ENCODE measurements at regions not wholly inside any gene's neighbourhood (a gene's known extent, or its start where the extent isn't known, plus 50 kb on each side); places are given as distances from the start of the nearest gene placed in this dataset.

GRCh38 chr5:73381590-73382400 lies 66.8 kb downstream of the FOXD1 start:
- DNase-seq (ENCODE audit: low read depth, low spot score): no peak
- H3K4me3 ChIP-seq (ENCODE audit: low read depth, low read length): no peak overlapping the region
- in situ Hi-C loops (cut with HindIII; ENCODE audit: low sequenced_read_pairs): no loop called here
- TF ChIP-seq, protein P1, sequence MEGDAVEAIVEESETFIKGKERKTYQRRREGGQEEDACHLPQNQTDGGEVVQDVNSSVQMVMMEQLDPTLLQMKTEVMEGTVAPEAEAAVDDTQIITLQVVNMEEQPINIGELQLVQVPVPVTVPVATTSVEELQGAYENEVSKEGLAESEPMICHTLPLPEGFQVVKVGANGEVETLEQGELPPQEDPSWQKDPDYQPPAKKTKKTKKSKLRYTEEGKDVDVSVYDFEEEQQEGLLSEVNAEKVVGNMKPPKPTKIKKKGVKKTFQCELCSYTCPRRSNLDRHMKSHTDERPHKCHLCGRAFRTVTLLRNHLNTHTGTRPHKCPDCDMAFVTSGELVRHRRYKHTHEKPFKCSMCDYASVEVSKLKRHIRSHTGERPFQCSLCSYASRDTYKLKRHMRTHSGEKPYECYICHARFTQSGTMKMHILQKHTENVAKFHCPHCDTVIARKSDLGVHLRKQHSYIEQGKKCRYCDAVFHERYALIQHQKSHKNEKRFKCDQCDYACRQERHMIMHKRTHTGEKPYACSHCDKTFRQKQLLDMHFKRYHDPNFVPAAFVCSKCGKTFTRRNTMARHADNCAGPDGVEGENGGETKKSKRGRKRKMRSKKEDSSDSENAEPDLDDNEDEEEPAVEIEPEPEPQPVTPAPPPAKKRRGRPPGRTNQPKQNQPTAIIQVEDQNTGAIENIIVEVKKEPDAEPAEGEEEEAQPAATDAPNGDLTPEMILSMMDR (IDR thresholded peaks at IDR 0.05; ENCODE audit: low read depth, low read length): no peak

- in situ Hi-C loops (cut with HindIII; ENCODE audit: low sequenced_read_pairs): no loop called here
- DNase-seq (ENCODE audit: low read depth, low spot score): no peak
- H3K4me3 ChIP-seq (ENCODE audit: low read depth, low read length): no peak overlapping the region
- TF ChIP-seq, protein P1 (IDR thresholded peaks at IDR 0.05; ENCODE audit: low read depth, low read length): no peak
Observed at GRCh38 chr5:73380710-73381589, 67.6 kb downstream of the FOXD1 start.

DNA sequence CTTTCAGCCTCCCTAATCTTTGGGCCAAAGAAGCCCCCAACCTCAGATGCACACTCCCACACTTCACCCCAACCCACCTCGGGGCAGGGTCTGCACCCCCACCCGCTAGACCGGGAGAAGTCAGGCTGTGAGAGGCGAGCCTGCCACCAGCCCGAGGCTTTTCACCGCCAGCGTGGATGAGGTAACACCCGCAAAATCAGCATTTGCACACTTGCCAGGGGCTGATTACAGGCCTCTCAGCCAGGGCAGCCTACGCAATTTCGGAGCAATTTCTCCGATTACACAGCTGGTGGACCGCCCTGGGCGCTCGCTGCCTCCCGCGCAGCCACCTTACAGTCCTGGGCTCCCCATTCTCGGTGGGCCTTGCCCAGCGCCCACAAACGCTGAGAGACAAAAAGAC lies 68.5 kb downstream of the FOXD1 start:
- in situ Hi-C loops (cut with HindIII; ENCODE audit: low sequenced_read_pairs): no loop called here
- no peak for DNase-seq (ENCODE audit: low read depth, low spot score)
- H3K4me3 ChIP-seq (ENCODE audit: low read depth, low read length): no peak overlapping the region
- TF ChIP-seq, protein P1 (IDR thresholded peaks at IDR 0.05; ENCODE audit: low read depth, low read length): no peak

DNA sequence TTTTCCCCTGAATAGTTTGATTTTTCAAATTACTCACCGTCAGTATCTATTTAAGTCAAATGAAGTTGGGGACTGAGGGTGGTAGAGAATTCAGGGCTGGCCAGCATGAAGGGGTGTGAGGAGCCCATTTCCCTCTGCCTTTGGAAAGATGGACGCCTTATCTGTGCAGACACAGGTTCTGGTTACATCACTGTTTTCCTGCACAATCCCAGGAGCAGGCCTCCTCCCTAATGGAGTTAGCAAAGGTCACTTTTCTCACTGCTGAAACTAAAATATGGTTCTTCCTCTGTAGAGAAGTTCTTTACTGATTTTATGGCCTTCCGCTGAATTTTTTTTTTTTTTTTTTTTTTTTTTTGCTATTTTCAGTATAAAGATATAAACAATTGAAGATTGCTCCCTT lies 69.1 kb downstream of the FOXD1 start:
- in situ Hi-C loops (cut with HindIII; ENCODE audit: low sequenced_read_pairs): no loop called here
- TF ChIP-seq, protein P1 (IDR thresholded peaks at IDR 0.05; ENCODE audit: low read depth, low read length): no peak
- no peak for DNase-seq (ENCODE audit: low read depth, low spot score)
- H3K4me3 ChIP-seq (ENCODE audit: low read depth, low read length): no peak overlapping the region

- TF ChIP-seq, protein P1 (IDR thresholded peaks at IDR 0.05; ENCODE audit: low read depth, low read length): no peak
- no peak overlapping the region for H3K4me3 ChIP-seq (ENCODE audit: low read depth, low read length)
- DNase-seq (ENCODE audit: low read depth, low spot score): no peak
- in situ Hi-C loops (cut with HindIII; ENCODE audit: low sequenced_read_pairs): no loop called here
Observed at GRCh38 chr5:73378765-73379164, 69.8 kb downstream of the FOXD1 start.

DNA sequence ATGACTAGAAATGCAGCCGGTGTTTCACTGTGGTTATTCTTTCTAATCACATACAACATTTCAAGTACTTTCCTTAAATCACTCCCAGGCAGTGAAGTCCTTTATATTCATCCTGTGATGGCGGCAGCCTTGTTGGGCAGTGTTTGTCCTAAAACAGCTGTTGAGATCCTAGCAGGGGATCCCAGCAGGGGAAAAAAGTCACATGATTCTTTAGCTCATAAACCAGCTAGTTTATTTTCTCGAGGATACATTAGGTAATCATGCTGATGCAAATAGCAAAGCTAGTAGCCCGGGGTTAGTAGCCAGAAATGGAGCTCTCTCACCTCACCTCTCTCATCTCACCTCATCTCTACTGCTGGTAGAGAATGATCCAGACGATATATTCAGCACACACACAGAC lies 70.5 kb downstream of the FOXD1 start:
- H3K4me3 ChIP-seq (ENCODE audit: low read depth, low read length): no peak overlapping the region
- in situ Hi-C loops (cut with HindIII; ENCODE audit: low sequenced_read_pairs): no loop called here
- DNase-seq (ENCODE audit: low read depth, low spot score): peak; percentile 73
- TF ChIP-seq, protein P1 (IDR thresholded peaks at IDR 0.05; ENCODE audit: low read depth, low read length): no peak
